GM12864 (cell line): ENCODE measurements at regions not wholly inside any gene's neighbourhood (a gene's known extent, or its start where the extent isn't known, plus 50 kb on each side); places are given as distances from the start of the nearest gene placed in this dataset.

ENCODE experiments used
- DNase-seq: peaks from one replicate; pipeline ENCODE4 v3.0.0-alpha.2; 2011; ENCODE audit warnings: low read depth
- H3K4me3 ChIP-seq: 2 replicates; pipeline ENCODE4 v1.5.1; 2011; ENCODE audit warnings: mild to moderate bottlenecking, low read depth, low read length, control low read depth
- CTCF ChIP-seq: IDR thresholded peaks from 2 replicates; pipeline ENCODE4 v1.5.1; 2011; ENCODE audit warnings: low read depth, mild to moderate bottlenecking, moderate library complexity, low read length, control low read depth, inconsistent platforms; ENCODE audit errors: missing control alignments

- DNase-seq, result no peak
- TF ChIP-seq CTCF, result no peak
- H3K4me3 ChIP-seq, result no peak overlapping the region
These were observed 256.9 kb upstream of the RGS6 start for GRCh38 chr14:71675126-71675899.

- no peak for TF ChIP-seq CTCF
- H3K4me3 ChIP-seq, result no peak overlapping the region
- DNase-seq, result no peak
These were observed 256.3 kb upstream of the RGS6 start for GRCh38 chr14:71675900-71676287.

- no peak for DNase-seq
- no peak overlapping the region for H3K4me3 ChIP-seq
- no peak for TF ChIP-seq CTCF
These were observed 251.4 kb upstream of the RGS6 start for GRCh38 chr14:71680736-71681387.

GRCh38 chr14:71682337-71682736, 249.9 kb upstream of the RGS6 start:
- TF ChIP-seq CTCF, result no peak

GRCh38 chr14:71684323-71684722, 247.9 kb upstream of the RGS6 start:
- H3K4me3 ChIP-seq, result no peak overlapping the region
- no peak for DNase-seq
- no peak for TF ChIP-seq CTCF

More at GRCh38 chr14:71682337-71682736, 249.9 kb upstream of the RGS6 start:
- no peak overlapping the region for H3K4me3 ChIP-seq
- no peak for DNase-seq

GRCh38 chr14:71686677-71687076, 245.6 kb upstream of the RGS6 start:
- DNase-seq, result no peak
- TF ChIP-seq CTCF, result no peak
- H3K4me3 ChIP-seq, result no peak overlapping the region
